GM21619 (cell line): ENCODE measurements at regions not wholly inside any gene's neighbourhood (a gene's known extent, or its start where the extent isn't known, plus 50 kb on each side); places are given as distances from the start of the nearest gene placed in this dataset.
"Not testable (repeated sequence)": the region's sequence is repeated elsewhere in the genome, so short reads cannot be mapped to it uniquely, and the experiment has no call there.

Experiments
- ATAC-seq: cut with Tn5 transposase; IDR thresholded peaks from one replicate; pipeline ENCODE4 v1.9.1; 2021; ENCODE audit not compliant: unreplicated experiment

- no peak for ATAC-seq
Observed at GRCh38 chr12:86526060-86526595, 269.9 kb upstream of the MGAT4C start.

GRCh38 chr12:86523844-86524243 is 267.7 kb upstream of the MGAT4C start:
- ATAC-seq = no peak

GRCh38 chr12:86521870-86522269 is 265.7 kb upstream of the MGAT4C start:
- no peak for ATAC-seq

GRCh38 chr12:86513226-86513625 is 257.0 kb upstream of the MGAT4C start:
- ATAC-seq = no peak

GRCh38 chr12:86496595-86496994 is 240.4 kb upstream of the MGAT4C start:
- no peak for ATAC-seq

- no peak for ATAC-seq
Observed at GRCh38 chr12:86484473-86484872, 228.3 kb upstream of the MGAT4C start.

- no peak for ATAC-seq
Observed at GRCh38 chr12:86473231-86473630, 217.0 kb upstream of the MGAT4C start.

GRCh38 chr12:86456776-86457175 is 200.6 kb upstream of the MGAT4C start:
- no peak for ATAC-seq

GRCh38 chr12:86456241-86456640 is 200.1 kb upstream of the MGAT4C start:
- ATAC-seq = no peak

- no peak for ATAC-seq
Observed at GRCh38 chr12:86445356-86445755, 189.2 kb upstream of the MGAT4C start.

GRCh38 chr12:86435053-86435452 is 178.9 kb upstream of the MGAT4C start:
- ATAC-seq = no peak

GRCh38 chr12:86429824-86430223 is 173.6 kb upstream of the MGAT4C start:
- no peak for ATAC-seq

- ATAC-seq = no peak
Observed at GRCh38 chr12:86421333-86421732, 165.1 kb upstream of the MGAT4C start.

- ATAC-seq = no peak
Observed at GRCh38 chr12:86414201-86414600, 158.0 kb upstream of the MGAT4C start.

- no peak for ATAC-seq
Observed at GRCh38 chr12:86411710-86412109, 155.5 kb upstream of the MGAT4C start.

- ATAC-seq = no peak
Observed at GRCh38 chr12:86407620-86408208, 151.5 kb upstream of the MGAT4C start.

GRCh38 chr12:86389949-86390348 is 133.8 kb upstream of the MGAT4C start:
- no peak for ATAC-seq

- no peak for ATAC-seq
Observed at GRCh38 chr12:86387591-86388145, 131.5 kb upstream of the MGAT4C start.

GRCh38 chr12:86383759-86384158 is 127.6 kb upstream of the MGAT4C start:
- ATAC-seq = not testable (repeated sequence)

GRCh38 chr12:86379337-86379736 is 123.1 kb upstream of the MGAT4C start:
- ATAC-seq = no peak

- no peak for ATAC-seq
Observed at GRCh38 chr12:86376052-86376451, 119.9 kb upstream of the MGAT4C start.

- ATAC-seq = no peak
Observed at GRCh38 chr12:86373813-86374212, 117.6 kb upstream of the MGAT4C start.

- ATAC-seq = no peak
Observed at GRCh38 chr12:86367137-86367536, 110.9 kb upstream of the MGAT4C start.
